GM13976 (cell line): ENCODE measurements at regions not wholly inside any gene's neighbourhood (a gene's known extent, or its start where the extent isn't known, plus 50 kb on each side); places are given as distances from the start of the nearest gene placed in this dataset.

ENCODE experiments used
- DNase-seq: peaks from one replicate; pipeline ENCODE4 v3.0.0; 2012; ENCODE audit warnings: low spot score
- CTCF ChIP-seq: IDR thresholded peaks from 2 replicates; pipeline ENCODE4 v1.5.1; 2012; ENCODE audit warnings: borderline replicate concordance, mild to moderate bottlenecking; ENCODE audit not compliant: insufficient read depth; ENCODE audit errors: extremely low read depth, missing control alignments, control extremely low read depth
- in situ Hi-C: fragments of 300-500 bp; cut with MboI; formaldehyde crosslinking; loops from one replicate; pipeline ENCODE4 v1.12.0; 2022; ENCODE audit warnings: low sequenced_read_pairs, mixed read lengths, inconsistent platforms; ENCODE audit not compliant: unreplicated experiment

GRCh38 chr11:123330948-123331347, 99.1 kb upstream of the GRAMD1B start:
- TF ChIP-seq CTCF: no peak
- no peak for DNase-seq
- in situ Hi-C loops: no loop called here

DNA sequence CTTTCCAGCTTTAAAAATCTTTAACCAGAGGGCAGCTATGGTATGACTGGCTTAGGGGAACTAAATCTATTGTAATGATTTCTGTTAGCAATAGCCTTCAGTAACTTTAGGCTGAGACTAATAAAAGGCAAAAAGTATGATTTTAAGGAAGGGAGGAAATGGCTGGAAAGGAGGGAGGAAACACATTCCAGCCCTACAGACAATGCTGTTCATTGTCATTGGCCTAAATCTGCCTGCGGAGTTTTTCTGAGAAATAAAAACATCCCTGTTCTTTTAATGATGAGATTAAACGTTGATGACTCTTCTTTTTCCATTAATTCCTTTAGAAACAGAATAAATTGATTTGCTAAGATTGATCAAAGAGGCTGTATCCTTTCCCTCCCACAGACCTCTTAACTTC, 99.6 kb upstream of the GRAMD1B start:
- no peak for DNase-seq
- TF ChIP-seq CTCF: no peak
- in situ Hi-C loops: no loop called here

GRCh38 chr11:123330071-123330470, 100.0 kb upstream of the GRAMD1B start:
- no peak for TF ChIP-seq CTCF
- in situ Hi-C loops: no loop called here
- no peak for DNase-seq

GRCh38 chr11:123328281-123328867, 101.7 kb upstream of the GRAMD1B start:
- no peak for TF ChIP-seq CTCF
- in situ Hi-C loops: no loop called here
- DNase-seq: no peak

DNA sequence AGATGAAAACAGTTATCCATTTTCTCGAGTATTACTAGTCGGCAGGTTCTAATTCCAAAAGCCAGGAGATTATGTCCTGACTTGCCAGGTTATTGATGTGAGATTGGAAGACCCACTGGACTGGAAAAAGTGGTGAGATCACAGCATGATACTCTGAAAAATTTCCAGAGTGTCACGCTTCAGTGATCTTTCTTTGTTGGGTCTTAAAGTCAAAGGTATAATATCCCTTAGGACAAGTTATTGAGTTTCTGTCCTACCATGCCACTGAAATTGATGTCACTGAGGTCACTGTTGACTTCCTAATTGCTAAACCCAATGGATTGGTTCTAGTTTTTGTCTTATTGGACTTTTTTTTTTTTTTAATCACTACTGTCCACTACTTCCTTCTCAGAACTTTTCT, 104.5 kb upstream of the GRAMD1B start:
- TF ChIP-seq CTCF: no peak
- DNase-seq: no peak
- in situ Hi-C loops: no loop called here

DNA sequence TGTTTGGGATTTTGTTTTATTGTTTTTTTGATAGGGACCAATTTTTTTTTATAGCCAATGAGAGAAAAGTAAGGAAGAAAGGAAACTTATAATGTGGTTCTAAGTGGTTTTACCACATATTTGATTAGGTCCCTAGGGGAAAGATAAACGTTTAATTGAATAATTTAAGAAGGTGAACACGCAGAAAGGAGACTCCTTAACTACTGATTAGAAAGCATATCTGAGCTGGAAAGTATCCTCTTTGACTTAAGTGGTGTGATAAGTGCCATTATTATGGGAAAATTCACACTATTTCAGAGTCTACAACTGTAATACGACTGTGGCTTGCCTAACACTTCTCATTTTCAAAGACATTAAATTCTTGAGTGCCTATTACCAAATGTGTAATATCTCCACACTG, 106.5 kb upstream of the GRAMD1B start:
- no peak for TF ChIP-seq CTCF
- in situ Hi-C loops: no loop called here
- no peak for DNase-seq

DNA sequence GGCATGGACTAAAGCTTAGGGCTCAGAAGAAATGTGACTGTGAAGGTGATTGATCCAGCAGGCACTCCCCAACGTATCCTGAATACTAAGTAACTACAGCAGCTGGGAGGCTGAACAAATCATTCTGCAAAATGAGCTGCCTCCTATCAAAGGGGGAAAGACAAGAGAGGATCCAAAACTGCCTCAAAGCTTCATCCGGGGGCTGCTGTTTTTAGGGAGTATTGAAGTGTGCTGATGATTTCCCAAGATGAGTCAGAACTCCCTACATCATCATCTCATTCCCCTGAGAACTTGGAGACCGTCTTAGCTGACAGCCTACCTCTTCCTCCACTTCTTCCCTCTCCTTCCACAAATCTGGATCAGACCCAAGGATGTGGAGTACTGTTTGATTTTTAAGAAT, 108.4 kb upstream of the GRAMD1B start:
- no peak for TF ChIP-seq CTCF
- DNase-seq: no peak
- in situ Hi-C loops: no loop called here
